ENCODE measurements at regions not wholly inside any gene's neighbourhood (a gene's known extent, or its start where the extent isn't known, plus 50 kb on each side); places are given as distances from the start of the nearest gene placed in this dataset.

- FAIRE-seq = no peak
- no peak for DNase-seq (ENCODE audit: insufficient read length, low spot score)
Observed at GRCh38 chr7:42460933-42461332, 223.9 kb upstream of the GLI3 start.

GRCh38 chr7:42460148-42460547 lies 223.1 kb upstream of the GLI3 start:
- FAIRE-seq (no peak), DNase-seq (ENCODE audit: insufficient read length, low spot score) (no peak)

- FAIRE-seq (no peak), DNase-seq (ENCODE audit: insufficient read length, low spot score) (no peak)
Observed at GRCh38 chr7:42457663-42458062, 220.7 kb upstream of the GLI3 start.

- no peak for DNase-seq (ENCODE audit: insufficient read length, low spot score)
- FAIRE-seq = no peak
Observed at GRCh38 chr7:42456756-42457276, 219.8 kb upstream of the GLI3 start.

GRCh38 chr7:42456267-42456666 lies 219.3 kb upstream of the GLI3 start:
- DNase-seq (ENCODE audit: insufficient read length, low spot score) (no peak), FAIRE-seq (no peak)

GRCh38 chr7:42453931-42454361 lies 216.9 kb upstream of the GLI3 start:
- DNase-seq (ENCODE audit: insufficient read length, low spot score) = no peak
- no peak for FAIRE-seq

GRCh38 chr7:42452356-42452755 lies 215.3 kb upstream of the GLI3 start:
- no peak for FAIRE-seq
- DNase-seq (ENCODE audit: insufficient read length, low spot score) = no peak

- DNase-seq (ENCODE audit: insufficient read length, low spot score) (no peak), FAIRE-seq (no peak)
Observed at GRCh38 chr7:42449431-42449830, 212.4 kb upstream of the GLI3 start.

- FAIRE-seq = no peak
Observed at GRCh38 chr7:42448901-42449300, 211.9 kb upstream of the GLI3 start.

GRCh38 chr7:42445691-42446090 lies 208.7 kb upstream of the GLI3 start:
- FAIRE-seq (no peak), DNase-seq (ENCODE audit: insufficient read length, low spot score) (no peak)

More at GRCh38 chr7:42448901-42449300, 211.9 kb upstream of the GLI3 start:
- no peak for DNase-seq (ENCODE audit: insufficient read length, low spot score)

- FAIRE-seq (no peak), DNase-seq (ENCODE audit: insufficient read length, low spot score) (no peak)
Observed at GRCh38 chr7:42440951-42441350, 203.9 kb upstream of the GLI3 start.

- FAIRE-seq (no peak), DNase-seq (ENCODE audit: insufficient read length, low spot score) (no peak)
Observed at GRCh38 chr7:42432644-42433043, 195.6 kb upstream of the GLI3 start.

GRCh38 chr7:42431873-42432272 lies 194.9 kb upstream of the GLI3 start:
- no peak for DNase-seq (ENCODE audit: insufficient read length, low spot score)
- no peak for FAIRE-seq

- DNase-seq (ENCODE audit: insufficient read length, low spot score) (no peak), FAIRE-seq (no peak)
Observed at GRCh38 chr7:42429339-42429738, 192.3 kb upstream of the GLI3 start.

- no peak for FAIRE-seq
Observed at GRCh38 chr7:42426163-42426562, 189.2 kb upstream of the GLI3 start.

GRCh38 chr7:42414941-42415505 lies 178.0 kb upstream of the GLI3 start:
- FAIRE-seq (no peak), DNase-seq (ENCODE audit: insufficient read length, low spot score) (no peak)

More at GRCh38 chr7:42426163-42426562, 189.2 kb upstream of the GLI3 start:
- no peak for DNase-seq (ENCODE audit: insufficient read length, low spot score)

GRCh38 chr7:42414028-42414427 lies 177.0 kb upstream of the GLI3 start:
- no peak for FAIRE-seq
- DNase-seq (ENCODE audit: insufficient read length, low spot score) = no peak

- no peak for DNase-seq (ENCODE audit: insufficient read length, low spot score)
- no peak for FAIRE-seq
Observed at GRCh38 chr7:42409296-42409695, 172.3 kb upstream of the GLI3 start.

GRCh38 chr7:42407833-42408232 lies 170.8 kb upstream of the GLI3 start:
- FAIRE-seq (no peak), DNase-seq (ENCODE audit: insufficient read length, low spot score) (no peak)

GRCh38 chr7:42407021-42407710 lies 170.2 kb upstream of the GLI3 start:
- FAIRE-seq = no peak
- DNase-seq (ENCODE audit: insufficient read length, low spot score) = no peak

- no peak for FAIRE-seq
Observed at GRCh38 chr7:42406358-42406757, 169.3 kb upstream of the GLI3 start.

GRCh38 chr7:42405782-42406181 lies 168.8 kb upstream of the GLI3 start:
- FAIRE-seq (no peak), DNase-seq (ENCODE audit: insufficient read length, low spot score) (no peak)

More at GRCh38 chr7:42406358-42406757, 169.3 kb upstream of the GLI3 start:
- no peak for DNase-seq (ENCODE audit: insufficient read length, low spot score)

All from GM19239 (cell line).